HG03039 (cell line): ENCODE measurements at regions not wholly inside any gene's neighbourhood (a gene's known extent, or its start where the extent isn't known, plus 50 kb on each side); places are given as distances from the start of the nearest gene placed in this dataset.
"Not testable (repeated sequence)": the region's sequence is repeated elsewhere in the genome, so short reads cannot be mapped to it uniquely, and the experiment has no call there.

Source experiments
- ATAC-seq: cut with Tn5 transposase; IDR thresholded peaks from one replicate; pipeline ENCODE4 v1.9.1; 2021; ENCODE audit warnings: mild to moderate bottlenecking, moderate library complexity; ENCODE audit not compliant: unreplicated experiment

- ATAC-seq = no peak
Observed at GRCh38 chr5:130502702-130503101, 598.4 kb downstream of the CHSY3 start.

- no peak for ATAC-seq
Observed at GRCh38 chr5:130501151-130501865, 597.0 kb downstream of the CHSY3 start.

- ATAC-seq = not testable (repeated sequence)
Observed at GRCh38 chr5:130500495-130500894, 596.2 kb downstream of the CHSY3 start.

GRCh38 chr5:130496215-130496614 lies 592.0 kb downstream of the CHSY3 start:
- ATAC-seq = no peak

- ATAC-seq = no peak
Observed at GRCh38 chr5:130488252-130488651, 584.0 kb downstream of the CHSY3 start.

GRCh38 chr5:130479045-130479804 lies 575.0 kb downstream of the CHSY3 start:
- no peak for ATAC-seq

GRCh38 chr5:130476325-130476724 lies 572.1 kb downstream of the CHSY3 start:
- no peak for ATAC-seq

GRCh38 chr5:130462516-130462915 lies 558.3 kb downstream of the CHSY3 start:
- no peak for ATAC-seq

- no peak for ATAC-seq
Observed at GRCh38 chr5:130455175-130455574, 550.9 kb downstream of the CHSY3 start.

- ATAC-seq = no peak
Observed at GRCh38 chr5:130452744-130453143, 548.5 kb downstream of the CHSY3 start.

- no peak for ATAC-seq
Observed at GRCh38 chr5:130436430-130436829, 532.2 kb downstream of the CHSY3 start.

- ATAC-seq = no peak
Observed at GRCh38 chr5:130427222-130427955, 523.1 kb downstream of the CHSY3 start.

GRCh38 chr5:130425424-130425823 lies 521.2 kb downstream of the CHSY3 start:
- no peak for ATAC-seq

- ATAC-seq = no peak
Observed at GRCh38 chr5:130424341-130424740, 520.1 kb downstream of the CHSY3 start.

GRCh38 chr5:130402906-130403305 lies 498.6 kb downstream of the CHSY3 start:
- ATAC-seq = no peak

- no peak for ATAC-seq
Observed at GRCh38 chr5:130400091-130400490, 495.8 kb downstream of the CHSY3 start.

GRCh38 chr5:130398825-130399224 lies 494.6 kb downstream of the CHSY3 start:
- ATAC-seq = no peak

- ATAC-seq = not testable (repeated sequence)
Observed at GRCh38 chr5:130397727-130398126, 493.5 kb downstream of the CHSY3 start.

- ATAC-seq = no peak
Observed at GRCh38 chr5:130397132-130397531, 492.9 kb downstream of the CHSY3 start.

- ATAC-seq = not testable (repeated sequence)
Observed at GRCh38 chr5:130391727-130392264, 487.5 kb downstream of the CHSY3 start.

GRCh38 chr5:130386155-130386554 lies 481.9 kb downstream of the CHSY3 start:
- ATAC-seq = no peak
